Natural killer cell (primary cell): ENCODE measurements at regions not wholly inside any gene's neighbourhood (a gene's known extent, or its start where the extent isn't known, plus 50 kb on each side); places are given as distances from the start of the nearest gene placed in this dataset.
A peak's percentile ranks its signal among the peaks of the same experiment; 100 is the strongest.

Source experiments
- ATAC-seq, 3 donors: fragments of 150-1000 bp in 2 of 3; fragments of 200-7000 bp in 1 of 3; cut with Tn5 transposase; 1 replicate in 1 of 3; 2 replicates in 2 of 3; pipeline ENCODE4 v1.10.0; 2021; ENCODE audit warnings: mild to moderate bottlenecking in 2 of 3, moderate library complexity in 2 of 3
- DNase-seq, 2 donors: peaks; one replicate each; pipeline versions ENCODE4 v3.0.0 to v3.0.0-alpha.2; 2013 to 2021; ENCODE audit warnings: mixed read lengths in 1 of 2
- H3K27ac ChIP-seq: one replicate; pipeline ENCODE4 v1.5.1; 2013; ENCODE audit warnings: mild to moderate bottlenecking, low read length
- H3K27me3 ChIP-seq: one replicate; pipeline ENCODE4 v1.6.1; 2013; ENCODE audit warnings: low read length; ENCODE audit not compliant: control insufficient read depth, insufficient read depth
- H3K36me3 ChIP-seq: one replicate; pipeline ENCODE4 v1.6.1; 2013; ENCODE audit warnings: low read length; ENCODE audit not compliant: control insufficient read depth, insufficient read depth
- H3K4me1 ChIP-seq: one replicate; pipeline ENCODE4 v1.6.1; 2013; ENCODE audit warnings: low read length; ENCODE audit not compliant: control insufficient read depth, insufficient read depth
- H3K4me3 ChIP-seq: one replicate; pipeline ENCODE4 v1.5.1; 2013; ENCODE audit warnings: low read length
- H3K9me3 ChIP-seq: one replicate; pipeline ENCODE4 v1.6.1; 2013; ENCODE audit warnings: low read length; ENCODE audit not compliant: control insufficient read depth, insufficient read depth
- H3K27ac Mint-ChIP-seq, 2 donors: one replicate each; pipeline ENCODE4 v1.8.0; 2022; ENCODE audit warnings: mild to moderate bottlenecking in 2 of 2, mixed read lengths in 2 of 2, moderate library complexity in 1 of 2
- H3K27me3 Mint-ChIP-seq, 2 donors: one replicate each; pipeline ENCODE4 v1.8.0; 2022; ENCODE audit warnings: low read depth in 2 of 2, mixed read lengths in 2 of 2
- H3K36me3 Mint-ChIP-seq: one replicate; pipeline ENCODE4 v1.8.0; 2022; ENCODE audit warnings: mixed read lengths
- H3K4me1 Mint-ChIP-seq, 2 donors: one replicate each; pipeline ENCODE4 v1.8.0; 2022; ENCODE audit warnings: mixed read lengths in 2 of 2
- H3K4me3 Mint-ChIP-seq: one replicate; pipeline ENCODE4 v1.8.0; 2022; ENCODE audit warnings: mild to moderate bottlenecking, moderate library complexity, mixed read lengths
- H3K9me3 Mint-ChIP-seq, 2 donors: one replicate each; pipeline ENCODE4 v1.8.0; 2022; ENCODE audit warnings: mixed read lengths in 2 of 2
- CTCF ChIP-seq: fragments of 200-600 bp; IDR thresholded peaks from one replicate; pipeline ENCODE4 v1.8.0; 2022; ENCODE audit warnings: antibody characterized with exemption
- WGBS: methylation state at CpG from one replicate; pipeline ENCODE4 v1.1.7; 2013; ENCODE audit warnings: missing lambda C conversion rate; ENCODE audit not compliant: insufficient coverage; 5-methylcytosine and 5-hydroxymethylcytosine counted together
- intact Hi-C: fragments of 100-400 bp; cut with micrococcal nuclease; formaldehyde crosslinking; loops from one replicate; pipeline ENCODE4 v1.14.2; 2022

GRCh38 chr1:226798427-226799411 is 59.6 kb upstream of the ITPKB start:
- Mint-ChIP-seq H3K36me3 (no peaks in the 10 kb centered on the region), H3K4me3 (peak overlapping the region; percentile 72), H3K27ac (peak overlapping the region; percentile 92 to 97), H3K27me3 (no peaks in the 10 kb centered on the region), H3K4me1 (peaks cover 32 to 34% of the 10 kb centered on the region in 2 donors), H3K9me3 (no peaks in the 10 kb centered on the region)
- ATAC-seq: peak; percentile 80 to 94 (median 82)
- peaks cover 33% of the 10 kb centered on the region for H3K4me1 ChIP-seq
- no peaks in the 10 kb centered on the region for H3K9me3 ChIP-seq
- H3K27ac ChIP-seq: peak overlapping the region; percentile 79
- DNase-seq: peak; percentile 49 to 80
- no peak for TF ChIP-seq CTCF
- WGBS: 23% methylated on average over 22 of the region's 22 CpGs
- H3K36me3 ChIP-seq: no peaks in the 10 kb centered on the region
- intact Hi-C loops: loop anchor here (1.0 to 5.0 kb wide), 3 partner anchors 60 to 121 kb away; partner anchors contain the start of gene ITPKB
- H3K4me3 ChIP-seq: no peak overlapping the region
- no peaks in the 10 kb centered on the region for H3K27me3 ChIP-seq

- H3K4me3 ChIP-seq: no peak overlapping the region
- ATAC-seq (no peak), DNase-seq (no peak)
- WGBS: 97% methylated on average over 5 of the region's 5 CpGs
- H3K9me3 Mint-ChIP-seq: no peaks in the 10 kb centered on the region
- intact Hi-C loops: loop anchor here (5.0 kb wide), 1 partner anchor 85 kb away; no protein-coding TSS in a partner anchor
- H3K4me1 Mint-ChIP-seq: peaks cover 32 to 34% of the 10 kb centered on the region in 2 donors
- TF ChIP-seq CTCF: no peak
- H3K27me3 Mint-ChIP-seq: no peaks in the 10 kb centered on the region
- no peaks in the 10 kb centered on the region for H3K27me3 ChIP-seq
- H3K27ac Mint-ChIP-seq: peak overlapping the region in 1 of 2 donors; percentile 45
- no peak overlapping the region for H3K27ac ChIP-seq
- H3K36me3 Mint-ChIP-seq: no peaks in the 10 kb centered on the region
- no peaks in the 10 kb centered on the region for H3K36me3 ChIP-seq
- no peaks in the 10 kb centered on the region for H3K9me3 ChIP-seq
- H3K4me3 Mint-ChIP-seq: peak overlapping the region; percentile 37
- peaks cover 33% of the 10 kb centered on the region for H3K4me1 ChIP-seq
Measured at GRCh38 chr1:226797151-226797550, 58.1 kb upstream of the ITPKB start.

GRCh38 chr1:226793620-226794276 is 54.7 kb upstream of the ITPKB start:
- 98% methylated on average over 2 of the region's 2 CpGs for WGBS
- H3K9me3 ChIP-seq: no peaks in the 10 kb centered on the region
- peaks cover 11 to 12% of the 10 kb centered on the region in 2 donors for H3K4me1 Mint-ChIP-seq
- H3K4me3 Mint-ChIP-seq: no peak overlapping the region
- H3K9me3 Mint-ChIP-seq: no peaks in the 10 kb centered on the region
- H3K4me3 ChIP-seq: no peak overlapping the region
- H3K27me3 Mint-ChIP-seq: no peaks in the 10 kb centered on the region
- ATAC-seq: no peak
- no peaks in the 10 kb centered on the region for H3K36me3 ChIP-seq
- H3K27ac ChIP-seq: no peak overlapping the region
- no peaks in the 10 kb centered on the region for H3K27me3 ChIP-seq
- H3K27ac Mint-ChIP-seq: no peak overlapping the region
- peaks cover 16% of the 10 kb centered on the region for H3K4me1 ChIP-seq
- TF ChIP-seq CTCF: no peak
- intact Hi-C loops: no loop called here
- H3K36me3 Mint-ChIP-seq: no peaks in the 10 kb centered on the region
- no peak for DNase-seq
